ENCODE measurements at regions not wholly inside any gene's neighbourhood (a gene's known extent, or its start where the extent isn't known, plus 50 kb on each side); places are given as distances from the start of the nearest gene placed in this dataset.

GRCh38 chr2:176500901-176501300, 231.7 kb downstream of the MTX2 start:
- no peak for TF ChIP-seq RCOR1 (IDR thresholded peaks at IDR 0.05; ENCODE audit: low read depth, low read length)
- TF ChIP-seq CTCF (IDR thresholded peaks at IDR 0.05), result no peak
- no peak for TF ChIP-seq BHLHE40 (IDR thresholded peaks at IDR 0.05; ENCODE audit: low read depth, low read length)
- TF ChIP-seq E2F6 (IDR thresholded peaks at IDR 0.05; ENCODE audit: borderline replicate concordance, low read depth), result no peak
- no peak for TF ChIP-seq POLR2A (IDR thresholded peaks at IDR 0.05; ENCODE audit: low read length)
- no peak for TF ChIP-seq MAZ (IDR thresholded peaks at IDR 0.05; ENCODE audit: borderline replicate concordance, low read depth, low read length)
- no peak for TF ChIP-seq REST (IDR thresholded peaks at IDR 0.05)
- no peak for TF ChIP-seq RNF2 (IDR thresholded peaks at IDR 0.05; ENCODE audit: borderline replicate concordance, low read depth)
- no peak for TF ChIP-seq USF2 (IDR thresholded peaks at IDR 0.05)
- no peak for TF ChIP-seq JUNB (IDR thresholded peaks at IDR 0.05)
- TF ChIP-seq MAX (IDR thresholded peaks at IDR 0.05), result no peak
- TF ChIP-seq ZNF302 (CRISPR knock-in tag; IDR thresholded peaks at IDR 0.05), result no peak

Measured in A549 (cell line).